HEK293T (cell line): ENCODE measurements at regions not wholly inside any gene's neighbourhood (a gene's known extent, or its start where the extent isn't known, plus 50 kb on each side); places are given as distances from the start of the nearest gene placed in this dataset.

Experiments used
- BHLHE40 ChIP-seq: fragments of 450-650 bp; IDR thresholded peaks from 2 replicates; pipeline ENCODE4 v1.6.1; 2016; ENCODE audit warnings: mild to moderate bottlenecking, moderate library complexity, borderline replicate concordance
- CTBP1 ChIP-seq: fragments of 450-650 bp; IDR thresholded peaks from 2 replicates; pipeline ENCODE4 v1.6.1; 2016; ENCODE audit warnings: borderline replicate concordance
- FOXA1 ChIP-seq: fragments of 450-650 bp; IDR thresholded peaks from 2 replicates; pipeline ENCODE4 v1.6.1; 2016; ENCODE audit warnings: mild to moderate bottlenecking
- FOXK2 ChIP-seq: fragments of 450-650 bp; IDR thresholded peaks from 2 replicates; pipeline ENCODE4 v1.6.1; 2016; ENCODE audit warnings: mild to moderate bottlenecking
- FOXM1 ChIP-seq: fragments of 450-650 bp; IDR thresholded peaks from 2 replicates; pipeline ENCODE4 v1.6.1; 2017; ENCODE audit warnings: mild to moderate bottlenecking, borderline replicate concordance
- HDGF ChIP-seq: fragments of 450-650 bp; IDR thresholded peaks from 2 replicates; pipeline ENCODE4 v1.6.1; 2017; ENCODE audit warnings: antibody characterized with exemption, borderline replicate concordance
- LEF1 ChIP-seq: fragments of 450-650 bp; IDR thresholded peaks from 2 replicates; pipeline ENCODE4 v1.6.1; 2017; ENCODE audit warnings: mild to moderate bottlenecking, borderline replicate concordance
- NFRKB ChIP-seq: fragments of 450-650 bp; IDR thresholded peaks from 2 replicates; pipeline ENCODE4 v1.6.1; 2016; ENCODE audit warnings: mild to moderate bottlenecking, moderate library complexity
- PKNOX1 ChIP-seq: fragments of 450-650 bp; IDR thresholded peaks from 2 replicates; pipeline ENCODE4 v1.6.1; 2016
- SP1 ChIP-seq: fragments of 450-650 bp; IDR thresholded peaks from 2 replicates; pipeline ENCODE4 v1.6.1; 2017
- SUZ12 ChIP-seq: fragments of 450-650 bp; IDR thresholded peaks from 2 replicates; pipeline ENCODE4 v1.6.1; 2016; ENCODE audit warnings: mild to moderate bottlenecking
- TARDBP ChIP-seq: fragments of 450-650 bp; IDR thresholded peaks from 2 replicates; pipeline ENCODE4 v1.6.1; 2016
- ZNF384 ChIP-seq: fragments of 450-650 bp; IDR thresholded peaks from 2 replicates; pipeline ENCODE4 v1.6.1; 2016

- TF ChIP-seq PKNOX1, result no peak
- TF ChIP-seq ZNF384, result no peak
- no peak for TF ChIP-seq SP1
- TF ChIP-seq HDGF, result no peak
- no peak for TF ChIP-seq BHLHE40
- no peak for TF ChIP-seq SUZ12
- TF ChIP-seq FOXA1, result no peak
- TF ChIP-seq TARDBP, result no peak
- no peak for TF ChIP-seq FOXK2
- TF ChIP-seq FOXM1, result no peak
- TF ChIP-seq NFRKB, result no peak
- no peak for TF ChIP-seq LEF1
- TF ChIP-seq CTBP1, result no peak
These were observed 457.4 kb downstream of the SETD4 start for GRCh38 chr21:35602811-35603362.
